ENCODE measurements at regions not wholly inside any gene's neighbourhood (a gene's known extent, or its start where the extent isn't known, plus 50 kb on each side); places are given as distances from the start of the nearest gene placed in this dataset.

DNA sequence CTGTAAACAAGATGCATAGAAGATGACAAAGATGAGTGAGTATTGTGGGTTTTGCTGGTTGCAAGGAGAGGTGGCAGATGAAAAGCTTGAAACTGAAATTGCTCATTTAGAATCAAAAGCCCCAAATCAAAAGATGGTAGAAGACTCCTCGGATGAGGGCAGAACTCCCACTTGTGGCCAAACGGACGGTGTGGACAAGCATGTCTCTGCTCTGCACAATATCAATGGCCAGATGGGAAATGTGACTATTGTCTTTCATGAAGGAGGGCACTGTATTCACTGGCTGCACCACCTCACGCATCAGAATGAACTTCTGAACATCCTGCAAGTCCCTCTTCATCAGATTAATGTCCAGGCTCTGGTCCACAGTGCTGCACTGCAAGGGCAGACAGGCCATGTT is 541.7 kb downstream of the MTRR start:
- TF ChIP-seq POLR2AphosphoS2 (conservative IDR thresholded peaks at IDR 0.05; ENCODE audit: low read length): no peak
- TF ChIP-seq ZFP36 (IDR thresholded peaks at IDR 0.05; ENCODE audit: borderline replicate concordance, partially characterized antibody): no peak
